Mucosa of rectum (tissue), 2 donors: ENCODE measurements at regions not wholly inside any gene's neighbourhood (a gene's known extent, or its start where the extent isn't known, plus 50 kb on each side); places are given as distances from the start of the nearest gene placed in this dataset.

Experiments
- H3K27ac ChIP-seq, 2 donors: one replicate each; pipeline ENCODE4 v1.7.0; 2013; ENCODE audit warnings: inconsistent platforms in 2 of 2, low read depth in 2 of 2, low read length in 2 of 2
- H3K27me3 ChIP-seq, 2 donors: one replicate each; pipeline ENCODE4 v1.7.0; 2013; ENCODE audit warnings: low read length in 2 of 2; ENCODE audit not compliant: control insufficient read depth in 2 of 2, insufficient read depth in 2 of 2
- H3K36me3 ChIP-seq, 2 donors: one replicate each; pipeline ENCODE4 v1.7.0; 2013; ENCODE audit warnings: low read length in 2 of 2; ENCODE audit not compliant: control insufficient read depth in 2 of 2, insufficient read depth in 2 of 2
- H3K4me1 ChIP-seq, 2 donors: one replicate each; pipeline ENCODE4 v1.7.0; 2013; ENCODE audit warnings: low read length in 2 of 2, mild to moderate bottlenecking in 1 of 2; ENCODE audit not compliant: control insufficient read depth in 2 of 2, insufficient read depth in 2 of 2
- H3K4me3 ChIP-seq, 2 donors: one replicate each; pipeline ENCODE4 v1.7.0; 2013; ENCODE audit warnings: low read length in 2 of 2
- H3K9ac ChIP-seq, 2 donors: one replicate each; pipeline ENCODE4 v1.7.0; 2013; ENCODE audit warnings: low read length in 2 of 2, low read depth in 1 of 2, mild to moderate bottlenecking in 1 of 2
- H3K9me3 ChIP-seq, 2 donors: one replicate each; pipeline ENCODE4 v1.7.0; 2013; ENCODE audit warnings: low read length in 2 of 2; ENCODE audit not compliant: control insufficient read depth in 2 of 2
- donor health status: healthy.
- donor health status: Normal muscosa, but diverticular disease.

DNA sequence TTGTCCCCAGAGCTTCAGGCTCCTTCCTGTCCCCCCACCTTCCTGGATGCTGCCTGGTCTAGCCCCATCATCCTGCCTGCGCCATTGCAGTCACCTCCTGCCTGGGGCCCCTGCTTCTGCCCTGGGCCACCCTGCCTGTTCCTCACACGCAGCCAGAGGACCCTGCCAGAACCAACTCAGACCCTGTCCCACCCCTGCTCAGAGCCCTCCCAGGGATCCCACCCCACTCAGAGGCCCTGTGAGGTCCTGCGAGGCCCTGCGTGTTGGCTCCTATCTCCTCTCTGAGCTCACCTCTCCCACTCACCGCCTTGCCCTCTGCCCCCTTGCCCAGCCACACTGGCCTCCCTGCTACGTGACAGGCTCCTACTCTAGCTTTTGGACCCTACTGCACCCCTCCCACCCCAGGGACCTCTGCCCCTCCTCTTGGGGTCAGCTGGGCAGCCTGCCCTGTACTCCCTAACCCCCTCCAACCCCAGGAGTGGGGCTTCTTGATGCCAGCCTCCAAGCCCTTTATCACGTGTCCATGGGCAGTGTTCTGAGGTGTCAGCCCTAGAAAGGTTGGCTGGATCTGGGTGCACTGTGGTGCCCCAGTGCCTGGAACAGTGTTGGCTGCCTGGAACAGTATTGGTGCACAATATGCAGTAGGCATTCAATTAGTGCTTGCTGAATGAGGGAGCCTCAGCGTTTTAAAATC is 68.3 kb downstream of the CEBPB start:
- Histone ChIP-seq H3K36me3 (no peaks in the 10 kb centered on the region), H3K9ac (peak overlapping the region in 1 of 2 donors; percentile 28), H3K27ac (no peak overlapping the region), H3K27me3 (no peaks in the 10 kb centered on the region), H3K4me3 (no peak overlapping the region), H3K4me1 (peaks cover 7 to 10% of the 10 kb centered on the region in 2 donors), H3K9me3 (no peaks in the 10 kb centered on the region)

DNA sequence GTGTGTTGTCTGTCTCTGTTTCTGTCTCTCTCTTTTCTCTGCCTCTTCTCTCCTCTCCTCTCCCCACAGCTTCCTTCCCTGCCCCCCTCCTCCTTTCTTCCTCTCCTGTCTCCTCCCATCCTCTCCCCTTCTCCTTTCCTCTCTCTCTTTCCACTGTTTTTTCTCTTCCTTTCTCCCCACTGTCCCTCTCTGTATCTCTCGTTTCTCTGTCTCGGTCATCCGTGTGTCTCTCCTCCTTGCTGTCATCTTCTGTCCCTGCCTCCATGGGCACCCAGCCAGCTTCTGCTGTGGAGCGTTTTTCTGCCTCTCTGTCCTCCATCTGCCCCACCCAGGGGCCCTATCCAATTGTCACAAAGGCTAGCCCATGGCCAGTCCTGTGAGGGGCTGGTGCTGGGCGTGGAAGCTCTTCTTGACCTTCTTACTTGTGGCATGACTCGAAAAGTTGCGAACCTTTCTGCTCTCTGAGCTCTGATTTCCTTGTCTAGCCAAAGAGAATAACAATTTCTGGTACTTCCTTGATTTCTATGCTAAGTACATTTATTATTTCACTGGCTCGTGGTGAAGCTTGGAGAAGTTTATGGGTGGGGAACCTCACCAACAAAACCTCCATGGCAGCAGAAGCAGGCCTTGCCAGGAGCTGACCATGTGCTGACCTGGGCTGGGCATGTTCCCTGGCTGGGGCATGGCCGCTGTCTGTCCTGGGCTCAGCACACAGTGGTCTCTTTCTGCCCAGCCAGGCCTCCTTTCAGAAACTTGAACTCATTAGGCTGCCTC is 69.3 kb downstream of the CEBPB start:
- Histone ChIP-seq H3K4me1 (peaks cover 7 to 10% of the 10 kb centered on the region in 2 donors), H3K27me3 (no peaks in the 10 kb centered on the region), H3K4me3 (peak overlapping the region in 1 of 2 donors; percentile 7), H3K36me3 (no peaks in the 10 kb centered on the region), H3K27ac (peak overlapping the region; percentile 56 to 63), H3K9ac (peak overlapping the region in 1 of 2 donors; percentile 30), H3K9me3 (no peaks in the 10 kb centered on the region)

GRCh38 chr20:50260479-50261221 is 70.0 kb downstream of the CEBPB start:
- Histone ChIP-seq H3K4me3 (no peak overlapping the region), H3K9ac (peak overlapping the region in 1 of 2 donors; percentile 7), H3K4me1 (peaks cover 7 to 10% of the 10 kb centered on the region in 2 donors), H3K27ac (peak overlapping the region; percentile 56 to 63), H3K36me3 (no peaks in the 10 kb centered on the region), H3K9me3 (no peaks in the 10 kb centered on the region), H3K27me3 (no peaks in the 10 kb centered on the region)

- no peaks in the 10 kb centered on the region for H3K9me3 ChIP-seq
- no peaks in the 10 kb centered on the region for H3K27me3 ChIP-seq
- H3K9ac ChIP-seq: no peak overlapping the region
- H3K4me1 ChIP-seq: peaks cover 8 to 13% of the 10 kb centered on the region in 2 donors
- no peak overlapping the region for H3K27ac ChIP-seq
- no peaks in the 10 kb centered on the region for H3K36me3 ChIP-seq
- H3K4me3 ChIP-seq: no peak overlapping the region
Observed at GRCh38 chr20:50261471-50262212, 71.0 kb downstream of the CEBPB start.

GRCh38 chr20:50263831-50264230 is 73.2 kb downstream of the CEBPB start:
- no peaks in the 10 kb centered on the region for H3K36me3 ChIP-seq
- no peaks in the 10 kb centered on the region for H3K9me3 ChIP-seq
- no peak overlapping the region for H3K9ac ChIP-seq
- H3K4me1 ChIP-seq: peaks cover 20 to 29% of the 10 kb centered on the region in 2 donors
- no peaks in the 10 kb centered on the region for H3K27me3 ChIP-seq
- H3K27ac ChIP-seq: no peak overlapping the region
- no peak overlapping the region for H3K4me3 ChIP-seq

- no peak overlapping the region for H3K9ac ChIP-seq
- H3K4me1 ChIP-seq: peaks cover 19 to 28% of the 10 kb centered on the region in 2 donors
- no peaks in the 10 kb centered on the region for H3K9me3 ChIP-seq
- no peaks in the 10 kb centered on the region for H3K36me3 ChIP-seq
- H3K27ac ChIP-seq: no peak overlapping the region
- H3K4me3 ChIP-seq: no peak overlapping the region
- H3K27me3 ChIP-seq: no peaks in the 10 kb centered on the region
Observed at GRCh38 chr20:50264534-50265145, 74.0 kb downstream of the CEBPB start.

DNA sequence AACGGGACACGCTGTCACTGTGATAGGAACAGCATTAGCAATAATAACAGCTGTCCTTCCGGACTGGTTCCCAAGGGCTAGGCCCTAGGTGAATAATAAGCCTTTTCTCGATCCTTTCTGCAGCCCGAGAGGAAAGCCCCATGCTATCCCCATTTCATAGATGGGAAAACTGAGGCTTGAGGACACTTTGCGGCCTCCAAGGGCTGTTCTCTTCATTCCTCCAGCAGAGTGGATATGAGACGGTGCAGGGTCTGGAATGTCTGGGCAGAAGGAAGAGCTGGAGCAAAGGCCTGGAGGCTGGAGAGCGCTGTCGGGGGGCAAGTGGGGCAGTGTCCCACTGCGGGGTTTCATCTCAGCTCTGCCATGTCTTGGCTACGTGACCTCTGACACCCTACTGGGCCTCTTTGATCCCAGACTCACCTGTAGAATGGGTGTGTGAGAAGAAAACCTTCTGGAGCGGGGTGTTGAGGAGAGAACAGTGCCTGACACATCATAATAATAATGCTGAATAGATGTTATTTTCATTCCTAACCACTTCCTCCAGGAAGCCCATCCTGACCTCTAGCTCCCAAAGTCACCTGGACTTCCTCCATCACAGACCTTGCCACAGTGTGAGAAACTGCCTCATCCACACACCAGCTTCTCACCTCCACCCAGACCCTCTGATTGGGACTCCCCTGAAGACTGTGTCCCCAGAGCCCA is 74.8 kb downstream of the CEBPB start:
- H3K27me3 ChIP-seq: no peaks in the 10 kb centered on the region

DNA sequence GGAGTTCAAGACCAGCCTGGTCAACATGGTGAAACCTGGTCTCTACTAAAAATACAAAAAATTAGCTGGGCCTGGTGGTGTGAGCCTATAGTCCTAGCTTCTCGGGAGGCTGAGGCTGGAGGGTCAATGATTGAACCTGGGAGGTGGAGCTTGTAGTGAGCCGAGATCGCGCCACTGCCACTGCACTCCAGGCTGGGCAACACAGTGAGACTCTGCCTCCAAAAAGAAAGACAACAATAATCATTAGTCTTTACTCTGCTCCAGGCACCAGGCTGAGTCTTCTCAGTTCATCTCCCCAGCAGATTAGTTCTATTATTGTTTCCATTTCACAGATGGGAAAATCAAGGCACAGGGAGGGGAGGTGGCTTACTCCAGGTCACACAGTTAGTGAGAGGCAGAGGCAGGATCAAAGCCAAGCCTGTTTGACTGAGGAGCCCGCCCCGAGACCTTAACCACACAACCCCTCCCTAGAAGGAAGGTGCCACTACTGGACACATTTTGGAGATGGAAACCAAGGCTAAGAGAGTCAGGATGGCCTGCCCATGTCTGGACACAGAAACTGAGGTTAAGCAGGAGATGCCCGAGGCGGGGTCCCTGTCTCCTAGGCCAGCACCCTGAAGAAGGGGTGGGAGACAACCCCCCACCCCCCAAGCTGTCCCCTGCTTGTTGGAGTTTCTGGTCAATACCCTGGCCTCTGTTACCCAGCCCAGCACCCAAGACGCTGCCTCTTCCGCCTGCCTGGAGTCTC is 75.8 kb downstream of the CEBPB start:
- Histone ChIP-seq H3K9ac (peak overlapping the region; percentile 38 to 66), H3K27me3 (no peaks in the 10 kb centered on the region), H3K9me3 (no peaks in the 10 kb centered on the region), H3K27ac (peak overlapping the region; percentile 87 to 89), H3K4me3 (no peak overlapping the region), H3K36me3 (no peaks in the 10 kb centered on the region), H3K4me1 (peaks cover 13 to 19% of the 10 kb centered on the region in 2 donors)

More for the DNA sequence above, 74.8 kb downstream of the CEBPB start:
- Histone ChIP-seq H3K27ac (no peak overlapping the region), H3K9me3 (no peaks in the 10 kb centered on the region), H3K4me3 (no peak overlapping the region), H3K9ac (no peak overlapping the region), H3K4me1 (peaks cover 13 to 21% of the 10 kb centered on the region in 2 donors), H3K36me3 (no peaks in the 10 kb centered on the region)
